Endothelial cell of umbilical vein (primary cell): ENCODE measurements at regions not wholly inside any gene's neighbourhood (a gene's known extent, or its start where the extent isn't known, plus 50 kb on each side); places are given as distances from the start of the nearest gene placed in this dataset.

ENCODE experiments used
- BruUV-seq: library from RNA; stranded (reverse); fragments of 400-500 nt; replicated peaks from 2 replicates; lab custom pipeline; 2021; lab: Mats Ljungman, UMichigan
- CTCF ChIA-PET: fragments of 300-600, 350-600 bp; sonication (Branson Sonifier 250); formaldehyde crosslinking; loops from one replicate; lab custom pipeline; 2021; ENCODE audit warnings: antibody characterized with exemption, inconsistent platforms; lab: Charles Lee
- POLR2A ChIA-PET: fragments of 300-600, 350-600 bp; sonication (Branson Sonifier 250); formaldehyde crosslinking; loops from one replicate; lab custom pipeline; 2021; ENCODE audit warnings: antibody characterized with exemption, inconsistent platforms; lab: Charles Lee
- DNase-seq: peaks from one replicate; pipeline ENCODE4 v3.0.0-alpha.2; 2011; ENCODE audit warnings: low read depth, low spot score
- FAIRE-seq: peaks from 2 replicates; lab custom pipeline; 2011; peaks lifted over from hg19 to GRCh38; lab: Jason Lieb, UNC
- H2AFZ ChIP-seq: 2 replicates; pipeline ENCODE4 v1.6.0; 2012; ENCODE audit warnings: low read depth, low read length, control low read depth, inconsistent platforms
- H3K27ac ChIP-seq: 2 replicates; pipeline ENCODE4 v1.5.1; 2011; ENCODE audit warnings: low read depth, mild to moderate bottlenecking, control low read depth, low read length, moderate library complexity; ENCODE audit not compliant: insufficient read depth
- H3K27me3 ChIP-seq, 2 experiments: 2 replicates each; pipeline versions ENCODE4 v1.6.0 to v1.6.1; 2011; ENCODE audit warnings: low read length in 2 of 2, mixed read lengths in 1 of 2; ENCODE audit not compliant: control insufficient read depth in 2 of 2, insufficient read depth in 2 of 2
- H3K36me3 ChIP-seq, 2 experiments: 2 replicates in 1 of 2; 3 replicates in 1 of 2; pipeline ENCODE4 v1.5.1; 2011; ENCODE audit warnings: low read length in 2 of 2, mild to moderate bottlenecking in 1 of 2, moderate library complexity in 1 of 2; ENCODE audit not compliant: control insufficient read depth in 2 of 2, insufficient read depth in 2 of 2; ENCODE audit errors: extremely low read depth in 1 of 2
- H3K4me1 ChIP-seq: 3 replicates; pipeline ENCODE4 v1.5.1; 2011; ENCODE audit warnings: mild to moderate bottlenecking, low read length; ENCODE audit not compliant: control insufficient read depth, insufficient read depth; ENCODE audit errors: extremely low read depth
- H3K4me2 ChIP-seq: 2 replicates; pipeline ENCODE4 v1.6.1; 2011; ENCODE audit warnings: low read length, control low read depth, mixed read lengths; ENCODE audit not compliant: insufficient read depth
- H3K4me3 ChIP-seq, 3 experiments: fragments of 200-600 bp in 1 of 3; sonication (generic), shearing (Covaris generic) in 1 of 3; replicated peaks in 1 of 3; 2 replicates each; pipeline ENCODE4 v1.5.1; 2011 to 2016; ENCODE audit warnings: control low read depth in 3 of 3, low read length in 3 of 3, mild to moderate bottlenecking in 2 of 3, inconsistent platforms in 1 of 3, low read depth in 1 of 3, moderate library complexity in 1 of 3; ENCODE audit not compliant: insufficient read depth in 1 of 3
- H3K79me2 ChIP-seq: 2 replicates; pipeline ENCODE4 v1.6.0; 2012; ENCODE audit warnings: low read length, inconsistent platforms; ENCODE audit not compliant: control insufficient read depth, insufficient read depth
- H3K9ac ChIP-seq: replicated peaks from 2 replicates; pipeline ENCODE3; 2011; ENCODE audit warnings: low read length, control low read depth; ENCODE audit not compliant: insufficient read depth; ENCODE audit errors: extremely low read depth
- H3K9me1 ChIP-seq: replicated peaks from 3 replicates; pipeline ENCODE4 v1.6.0; 2011; ENCODE audit warnings: mild to moderate bottlenecking, low read length; ENCODE audit not compliant: control insufficient read depth, insufficient read depth; ENCODE audit errors: extremely low read depth
- H3K9me3 ChIP-seq: replicated peaks from 2 replicates; pipeline ENCODE4 v1.5.1; 2012; ENCODE audit warnings: low read length, inconsistent platforms; ENCODE audit not compliant: control insufficient read depth, insufficient read depth
- H4K20me1 ChIP-seq: replicated peaks from 2 replicates; pipeline ENCODE3; 2011; ENCODE audit warnings: mild to moderate bottlenecking, low read length; ENCODE audit not compliant: control insufficient read depth, insufficient read depth; ENCODE audit errors: extremely low read depth
- EZH2 ChIP-seq: IDR thresholded peaks from 2 replicates; pipeline ENCODE4 v1.6.1; 2012; ENCODE audit warnings: borderline replicate concordance, low read depth, mild to moderate bottlenecking, moderate library complexity, low read length, inconsistent platforms; ENCODE audit not compliant: severe bottlenecking
- FOS ChIP-seq: IDR thresholded peaks from 2 replicates; pipeline ENCODE4 v1.6.1; 2011; ENCODE audit warnings: mild to moderate bottlenecking, low read length, moderate library complexity, borderline replicate concordance; ENCODE audit not compliant: insufficient read depth
- JUN ChIP-seq: IDR thresholded peaks from 2 replicates; pipeline ENCODE4 v1.6.1; 2011; ENCODE audit warnings: borderline replicate concordance, low read depth; ENCODE audit not compliant: insufficient read length, insufficient read depth
- MAX ChIP-seq: IDR thresholded peaks from 2 replicates; pipeline ENCODE4 v1.6.1; 2011; ENCODE audit not compliant: insufficient read depth, insufficient read length
- MYC ChIP-seq: IDR thresholded peaks from one replicate; pipeline ENCODE4 v1.6.1; 2011; ENCODE audit warnings: mild to moderate bottlenecking, low read depth, low read length
- POLR2A ChIP-seq: IDR thresholded peaks from 2 replicates; pipeline ENCODE4 v1.6.1; 2012; ENCODE audit warnings: low read depth, mild to moderate bottlenecking, control low read depth, low read length
- POLR2AphosphoS5 ChIP-seq: IDR thresholded peaks from 2 replicates; pipeline ENCODE4 v1.6.1; 2012; ENCODE audit warnings: low read depth, mild to moderate bottlenecking, control low read depth, low read length, moderate library complexity; ENCODE audit not compliant: insufficient read depth
- dilution Hi-C: fragments of 300-500 bp; cut with MboI; formaldehyde crosslinking; loops from one replicate; pipeline ENCODE4 v1.15.0; 2019; ENCODE audit warnings: low sequenced_read_pairs; ENCODE audit not compliant: extremely low pct_ligation_motif_present
- intact Hi-C: fragments of 100-400 bp; cut with micrococcal nuclease; formaldehyde crosslinking; loops from one replicate; pipeline ENCODE4 v1.10.0; 2022
- TF ChIP-seq, protein P1 (sequence below), 2 donors: IDR thresholded peaks; 1 replicate in 1 of 2; 2 replicates in 1 of 2; pipeline ENCODE4 v1.5.1; 2011; ENCODE audit warnings: low read length in 2 of 2, mild to moderate bottlenecking in 2 of 2, moderate library complexity in 2 of 2, control low read depth in 1 of 2, inconsistent platforms in 1 of 2, low read depth in 1 of 2; ENCODE audit not compliant: insufficient read depth in 1 of 2; ENCODE audit errors: extremely low read depth in 1 of 2

DNA sequence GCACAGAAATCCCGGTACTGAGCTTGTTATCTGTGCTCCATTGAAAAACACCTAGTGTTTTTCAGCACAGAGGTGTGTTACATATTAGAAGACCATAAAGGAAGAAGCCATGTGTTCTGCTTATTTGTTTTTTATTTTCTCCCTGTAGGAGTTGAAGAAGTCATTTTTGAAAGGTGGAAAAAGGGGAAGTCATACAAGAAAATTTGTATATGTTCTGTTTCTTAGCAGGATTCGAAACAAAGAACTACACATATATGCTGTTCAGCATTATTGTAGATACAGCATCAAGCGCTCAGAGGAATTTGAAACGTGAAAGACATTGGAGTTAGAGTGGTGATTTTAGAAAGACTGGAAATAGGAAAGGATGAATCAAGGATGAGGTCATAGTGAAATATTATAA is 345.3 kb upstream of the ADGRL2 start:
- intact Hi-C loops, result no loop called here
- Histone ChIP-seq H2AFZ (no peak overlapping the region), H3K27me3 (peaks cover 3% of the 10 kb centered on the region in 2 experiments), H3K9me3 (no peaks in the 10 kb centered on the region), H3K36me3 (no peaks in the 10 kb centered on the region), H3K9ac (no peak overlapping the region), H3K4me2 (no peak overlapping the region), H4K20me1 (no peaks in the 10 kb centered on the region), H3K4me3 (no peak overlapping the region), H3K9me1 (no peaks in the 10 kb centered on the region), H3K79me2 (no peaks in the 10 kb centered on the region), H3K27ac (no peak overlapping the region), H3K4me1 (no peaks in the 10 kb centered on the region)
- no TSS peak for BruUV-seq
- FAIRE-seq (no peak), DNase-seq (no peak)
- TF ChIP-seq EZH2, result no peak
- TF ChIP-seq FOS, result no peak
- TF ChIP-seq JUN, result no peak
- TF ChIP-seq, protein P1, sequence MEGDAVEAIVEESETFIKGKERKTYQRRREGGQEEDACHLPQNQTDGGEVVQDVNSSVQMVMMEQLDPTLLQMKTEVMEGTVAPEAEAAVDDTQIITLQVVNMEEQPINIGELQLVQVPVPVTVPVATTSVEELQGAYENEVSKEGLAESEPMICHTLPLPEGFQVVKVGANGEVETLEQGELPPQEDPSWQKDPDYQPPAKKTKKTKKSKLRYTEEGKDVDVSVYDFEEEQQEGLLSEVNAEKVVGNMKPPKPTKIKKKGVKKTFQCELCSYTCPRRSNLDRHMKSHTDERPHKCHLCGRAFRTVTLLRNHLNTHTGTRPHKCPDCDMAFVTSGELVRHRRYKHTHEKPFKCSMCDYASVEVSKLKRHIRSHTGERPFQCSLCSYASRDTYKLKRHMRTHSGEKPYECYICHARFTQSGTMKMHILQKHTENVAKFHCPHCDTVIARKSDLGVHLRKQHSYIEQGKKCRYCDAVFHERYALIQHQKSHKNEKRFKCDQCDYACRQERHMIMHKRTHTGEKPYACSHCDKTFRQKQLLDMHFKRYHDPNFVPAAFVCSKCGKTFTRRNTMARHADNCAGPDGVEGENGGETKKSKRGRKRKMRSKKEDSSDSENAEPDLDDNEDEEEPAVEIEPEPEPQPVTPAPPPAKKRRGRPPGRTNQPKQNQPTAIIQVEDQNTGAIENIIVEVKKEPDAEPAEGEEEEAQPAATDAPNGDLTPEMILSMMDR (IDR thresholded peaks at IDR 0.05; ENCODE audit: extremely low read depth in 1 of 2, insufficient read depth in 1 of 2, low read depth in 1 of 2, low read length in 2 of 2), result no peak
- no peak for TF ChIP-seq POLR2A
- no peak for TF ChIP-seq POLR2AphosphoS5
- no peak for TF ChIP-seq MAX
- no peak for TF ChIP-seq MYC
- dilution Hi-C loops, result no loop called here
- CTCF ChIA-PET, result no interaction called here
- POLR2A ChIA-PET, result no interaction called here
